HEK293 (cell line): ENCODE measurements at regions not wholly inside any gene's neighbourhood (a gene's known extent, or its start where the extent isn't known, plus 50 kb on each side); places are given as distances from the start of the nearest gene placed in this dataset.

Experiments used
- CTCF ChIA-PET: fragments of 350-600 bp; formaldehyde crosslinking; extraction: SDS; loops from one replicate; lab custom pipeline; 2021; ENCODE audit warnings: antibody characterized with exemption; lab: Yijun Ruan, JAX
- POLR2A ChIA-PET: fragments of 300-600 bp; formaldehyde crosslinking; extraction: SDS; loops from one replicate; lab custom pipeline; 2020; ENCODE audit warnings: antibody characterized with exemption, inconsistent platforms; lab: Yijun Ruan, JAX
- H3K27ac ChIP-seq: fragments of 200-500 bp; sonication (Bioruptor generic); 2 replicates; pipeline ENCODE4 v1.5.1; 2014; ENCODE audit warnings: low read depth, low read length, control low read depth, inconsistent platforms; ENCODE audit errors: extremely low read depth
- H3K36me3 ChIP-seq, 2 experiments: fragments of 200-500 bp in 1 of 2; sonication (Bioruptor generic) in 1 of 2; 1 replicate in 1 of 2; 2 replicates in 1 of 2; pipeline ENCODE4 v1.5.1; 2014 to 2017; ENCODE audit warnings: inconsistent platforms in 2 of 2, low read length in 2 of 2; ENCODE audit not compliant: control insufficient read depth in 2 of 2, insufficient read depth in 1 of 2
- H3K4me1 ChIP-seq: fragments of 200-500 bp; sonication (Bioruptor generic); 2 replicates; pipeline ENCODE4 v1.5.1; 2014; ENCODE audit warnings: mild to moderate bottlenecking, low read length, inconsistent platforms; ENCODE audit not compliant: control insufficient read depth, insufficient read depth
- H3K4me3 ChIP-seq: 2 replicates; pipeline ENCODE4 v1.5.1; 2011; ENCODE audit warnings: low read depth, mild to moderate bottlenecking, control low read depth, low read length, moderate library complexity
- H3K9me3 ChIP-seq: fragments of 200-500 bp; sonication (Bioruptor generic); 2 replicates; pipeline ENCODE4 v1.5.1; 2014; ENCODE audit warnings: low read depth, low read length, inconsistent platforms; ENCODE audit not compliant: control insufficient read depth, insufficient read depth
- GLI2 ChIP-seq: fragments of 450-650 bp; formaldehyde crosslinking; IDR thresholded peaks from 2 replicates; pipeline ENCODE4; 2017; ENCODE audit warnings: missing biosample characterization, missing genetic modification characterization, low read depth, borderline replicate concordance
- GLIS2 ChIP-seq: fragments of 450-650 bp; formaldehyde crosslinking; IDR thresholded peaks from 2 replicates; pipeline ENCODE4 v1.5.1; 2016; ENCODE audit warnings: missing biosample characterization, missing genetic modification characterization
- IKZF3 ChIP-seq: fragments of 450-650 bp; IDR thresholded peaks from 2 replicates; pipeline ENCODE4 v1.5.0; 2018; ENCODE audit warnings: missing biosample characterization, mild to moderate bottlenecking, missing genetic modification characterization, moderate library complexity
- KLF16 ChIP-seq: fragments of 450-650 bp; formaldehyde crosslinking; IDR thresholded peaks from 2 replicates; pipeline ENCODE4 v1.5.1; 2017; ENCODE audit warnings: missing biosample characterization, missing genetic modification characterization
- KLF8 ChIP-seq: fragments of 450-650 bp; formaldehyde crosslinking; IDR thresholded peaks from 2 replicates; pipeline ENCODE4 v1.5.1; 2016; ENCODE audit warnings: missing biosample characterization, missing genetic modification characterization
- OSR2 ChIP-seq: fragments of 450-650 bp; formaldehyde crosslinking; IDR thresholded peaks from 2 replicates; pipeline ENCODE4 v1.5.1; 2016; ENCODE audit warnings: missing biosample characterization, missing genetic modification characterization
- REST ChIP-seq: fragments of 450-650 bp; formaldehyde crosslinking; IDR thresholded peaks from 2 replicates; pipeline ENCODE4 v1.5.1; 2016; ENCODE audit warnings: missing biosample characterization, missing genetic modification characterization
- SP2 ChIP-seq: fragments of 450-650 bp; formaldehyde crosslinking; IDR thresholded peaks from 2 replicates; pipeline ENCODE4 v1.5.1; 2016; ENCODE audit warnings: missing biosample characterization, missing genetic modification characterization
- SP7 ChIP-seq: fragments of 450-650 bp; formaldehyde crosslinking; IDR thresholded peaks from 2 replicates; pipeline ENCODE4 v1.5.1; 2016; ENCODE audit warnings: missing biosample characterization, missing genetic modification characterization
- ZBTB48 ChIP-seq: fragments of 450-650 bp; formaldehyde crosslinking; IDR thresholded peaks from 2 replicates; pipeline ENCODE4 v1.5.1; 2016; ENCODE audit warnings: missing biosample characterization, missing genetic modification characterization
- ZNF184 ChIP-seq: fragments of 450-650 bp; IDR thresholded peaks from 2 replicates; pipeline ENCODE4 v1.5.1; 2018; ENCODE audit warnings: missing biosample characterization, mild to moderate bottlenecking, missing genetic modification characterization
- ZNF221 ChIP-seq: fragments of 450-650 bp; formaldehyde crosslinking; IDR thresholded peaks from 2 replicates; pipeline ENCODE4 v1.5.1; 2017; ENCODE audit warnings: missing biosample characterization, missing genetic modification characterization, borderline replicate concordance
- ZNF341 ChIP-seq: fragments of 450-650 bp; formaldehyde crosslinking; IDR thresholded peaks from 2 replicates; pipeline ENCODE4; 2016; ENCODE audit warnings: low read depth, missing biosample characterization, missing genetic modification characterization
- ZNF37A ChIP-seq: fragments of 450-650 bp; IDR thresholded peaks from 2 replicates; pipeline ENCODE4 v1.5.1; 2018; ENCODE audit warnings: missing biosample characterization, missing genetic modification characterization
- ZNF404 ChIP-seq: fragments of 450-650 bp; formaldehyde crosslinking; IDR thresholded peaks from 2 replicates; pipeline ENCODE4 v1.5.1; 2017; ENCODE audit warnings: missing biosample characterization, missing genetic modification characterization
- ZNF513 ChIP-seq: fragments of 450-650 bp; IDR thresholded peaks from 2 replicates; pipeline ENCODE4 v1.5.1; 2018; ENCODE audit warnings: missing biosample characterization, missing genetic modification characterization
- ZNF558 ChIP-seq: fragments of 450-650 bp; formaldehyde crosslinking; IDR thresholded peaks from 2 replicates; pipeline ENCODE4 v1.5.1; 2016; ENCODE audit warnings: missing biosample characterization, missing genetic modification characterization
- ZNF600 ChIP-seq: fragments of 450-650 bp; formaldehyde crosslinking; IDR thresholded peaks from 2 replicates; pipeline ENCODE4 v1.5.1; 2016; ENCODE audit warnings: missing biosample characterization, missing genetic modification characterization
- ZNF624 ChIP-seq: fragments of 450-650 bp; formaldehyde crosslinking; IDR thresholded peaks from 2 replicates; pipeline ENCODE4 v1.5.1; 2017; ENCODE audit warnings: missing biosample characterization, missing genetic modification characterization
- ZNF660 ChIP-seq: fragments of 450-650 bp; IDR thresholded peaks from 2 replicates; pipeline ENCODE4 v1.5.1; 2018; ENCODE audit warnings: missing biosample characterization, mild to moderate bottlenecking, missing genetic modification characterization
- ZNF777 ChIP-seq: fragments of 450-650 bp; formaldehyde crosslinking; IDR thresholded peaks from 2 replicates; pipeline ENCODE4 v1.5.1; 2017; ENCODE audit warnings: missing biosample characterization, missing genetic modification characterization, borderline replicate concordance
- ZNF843 ChIP-seq: fragments of 450-650 bp; formaldehyde crosslinking; IDR thresholded peaks from 2 replicates; pipeline ENCODE4 v1.5.1; 2016; ENCODE audit warnings: missing biosample characterization, missing genetic modification characterization
- ZSCAN30 ChIP-seq: fragments of 450-650 bp; IDR thresholded peaks from 2 replicates; pipeline ENCODE4 v1.5.1; 2018; ENCODE audit warnings: missing biosample characterization, mild to moderate bottlenecking, missing genetic modification characterization, moderate library complexity
- ZXDB ChIP-seq: fragments of 450-650 bp; formaldehyde crosslinking; IDR thresholded peaks from 2 replicates; pipeline ENCODE4 v1.5.1; 2016; ENCODE audit warnings: missing biosample characterization, missing genetic modification characterization
- TF ChIP-seq, protein P1 (sequence below): fragments of 450-650 bp; formaldehyde crosslinking; IDR thresholded peaks from 2 replicates; pipeline ENCODE4 v1.5.1; 2017; ENCODE audit warnings: missing biosample characterization, missing genetic modification characterization
- TF ChIP-seq, protein P2 (sequence below): IDR thresholded peaks from 2 replicates; pipeline ENCODE4 v1.6.1; 2011; ENCODE audit warnings: mild to moderate bottlenecking, low read depth, low read length, borderline replicate concordance

DNA sequence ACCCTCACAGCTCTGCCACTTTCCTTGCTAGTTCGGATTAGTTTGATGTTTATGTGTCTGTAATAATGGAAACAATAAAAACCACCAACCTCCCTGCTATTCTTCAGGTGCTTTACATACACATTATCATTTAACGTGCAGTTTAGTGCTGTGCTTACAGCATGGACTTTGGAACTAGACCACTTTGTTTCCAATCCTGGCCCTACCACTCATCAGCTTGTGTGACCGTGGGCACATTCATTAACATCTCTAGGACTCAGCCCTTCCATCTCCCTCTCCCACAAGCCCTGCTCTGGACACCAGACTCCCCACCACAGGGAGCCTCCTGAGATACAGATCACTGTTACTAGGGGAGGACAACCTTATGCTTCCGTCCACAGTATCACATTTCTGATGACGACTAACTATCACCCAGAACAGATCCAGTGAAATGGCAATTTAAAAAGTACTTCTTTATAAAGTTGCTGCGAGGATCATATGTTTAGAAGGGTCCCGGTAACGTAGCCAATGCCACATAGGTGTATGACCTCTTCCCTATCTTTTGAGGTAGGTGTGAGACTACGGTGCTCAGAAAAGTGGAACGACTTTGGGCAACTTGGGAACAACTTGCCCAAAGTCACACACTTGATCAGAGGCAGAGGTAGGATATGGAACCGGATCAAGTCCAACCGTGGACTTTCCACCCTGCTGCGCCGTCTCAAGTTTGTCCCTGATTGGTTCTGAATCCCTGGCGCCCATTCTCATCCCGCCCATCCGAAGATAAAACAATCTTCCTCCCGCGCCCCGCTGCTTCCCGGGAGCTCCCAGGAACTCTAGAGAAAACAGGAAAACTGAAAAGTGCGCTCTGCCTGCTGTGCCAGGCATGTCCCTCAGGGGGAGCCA is 132.4 kb upstream of the NIPBL start (continued):
- TF ChIP-seq ZSCAN30 (tag by site-specific recombination) (no peak), KLF16 (tag by site-specific recombination) (no peak), GLI2 (no peak), ZNF843 (tag by site-specific recombination) (peak; percentile 29; the same call in 1 of the 2 replicates), ZNF37A (no peak), OSR2 (tag by site-specific recombination) (no peak), IKZF3 (peak; percentile 99), ZNF184 (tag by site-specific recombination) (no peak), ZNF624 (tag by site-specific recombination) (no peak), ZNF558 (tag by site-specific recombination) (0 out of 2 replicates have a peak, but pooled peaks have one; percentile 19), SP2 (tag by site-specific recombination) (peak; percentile 72)
- TF ChIP-seq, protein P1, sequence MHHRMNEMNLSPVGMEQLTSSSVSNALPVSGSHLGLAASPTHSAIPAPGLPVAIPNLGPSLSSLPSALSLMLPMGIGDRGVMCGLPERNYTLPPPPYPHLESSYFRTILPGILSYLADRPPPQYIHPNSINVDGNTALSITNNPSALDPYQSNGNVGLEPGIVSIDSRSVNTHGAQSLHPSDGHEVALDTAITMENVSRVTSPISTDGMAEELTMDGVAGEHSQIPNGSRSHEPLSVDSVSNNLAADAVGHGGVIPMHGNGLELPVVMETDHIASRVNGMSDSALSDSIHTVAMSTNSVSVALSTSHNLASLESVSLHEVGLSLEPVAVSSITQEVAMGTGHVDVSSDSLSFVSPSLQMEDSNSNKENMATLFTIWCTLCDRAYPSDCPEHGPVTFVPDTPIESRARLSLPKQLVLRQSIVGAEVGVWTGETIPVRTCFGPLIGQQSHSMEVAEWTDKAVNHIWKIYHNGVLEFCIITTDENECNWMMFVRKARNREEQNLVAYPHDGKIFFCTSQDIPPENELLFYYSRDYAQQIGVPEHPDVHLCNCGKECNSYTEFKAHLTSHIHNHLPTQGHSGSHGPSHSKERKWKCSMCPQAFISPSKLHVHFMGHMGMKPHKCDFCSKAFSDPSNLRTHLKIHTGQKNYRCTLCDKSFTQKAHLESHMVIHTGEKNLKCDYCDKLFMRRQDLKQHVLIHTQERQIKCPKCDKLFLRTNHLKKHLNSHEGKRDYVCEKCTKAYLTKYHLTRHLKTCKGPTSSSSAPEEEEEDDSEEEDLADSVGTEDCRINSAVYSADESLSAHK = no peak
- TF ChIP-seq, protein P2, sequence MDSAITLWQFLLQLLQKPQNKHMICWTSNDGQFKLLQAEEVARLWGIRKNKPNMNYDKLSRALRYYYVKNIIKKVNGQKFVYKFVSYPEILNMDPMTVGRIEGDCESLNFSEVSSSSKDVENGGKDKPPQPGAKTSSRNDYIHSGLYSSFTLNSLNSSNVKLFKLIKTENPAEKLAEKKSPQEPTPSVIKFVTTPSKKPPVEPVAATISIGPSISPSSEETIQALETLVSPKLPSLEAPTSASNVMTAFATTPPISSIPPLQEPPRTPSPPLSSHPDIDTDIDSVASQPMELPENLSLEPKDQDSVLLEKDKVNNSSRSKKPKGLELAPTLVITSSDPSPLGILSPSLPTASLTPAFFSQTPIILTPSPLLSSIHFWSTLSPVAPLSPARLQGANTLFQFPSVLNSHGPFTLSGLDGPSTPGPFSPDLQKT = no peak

DNA sequence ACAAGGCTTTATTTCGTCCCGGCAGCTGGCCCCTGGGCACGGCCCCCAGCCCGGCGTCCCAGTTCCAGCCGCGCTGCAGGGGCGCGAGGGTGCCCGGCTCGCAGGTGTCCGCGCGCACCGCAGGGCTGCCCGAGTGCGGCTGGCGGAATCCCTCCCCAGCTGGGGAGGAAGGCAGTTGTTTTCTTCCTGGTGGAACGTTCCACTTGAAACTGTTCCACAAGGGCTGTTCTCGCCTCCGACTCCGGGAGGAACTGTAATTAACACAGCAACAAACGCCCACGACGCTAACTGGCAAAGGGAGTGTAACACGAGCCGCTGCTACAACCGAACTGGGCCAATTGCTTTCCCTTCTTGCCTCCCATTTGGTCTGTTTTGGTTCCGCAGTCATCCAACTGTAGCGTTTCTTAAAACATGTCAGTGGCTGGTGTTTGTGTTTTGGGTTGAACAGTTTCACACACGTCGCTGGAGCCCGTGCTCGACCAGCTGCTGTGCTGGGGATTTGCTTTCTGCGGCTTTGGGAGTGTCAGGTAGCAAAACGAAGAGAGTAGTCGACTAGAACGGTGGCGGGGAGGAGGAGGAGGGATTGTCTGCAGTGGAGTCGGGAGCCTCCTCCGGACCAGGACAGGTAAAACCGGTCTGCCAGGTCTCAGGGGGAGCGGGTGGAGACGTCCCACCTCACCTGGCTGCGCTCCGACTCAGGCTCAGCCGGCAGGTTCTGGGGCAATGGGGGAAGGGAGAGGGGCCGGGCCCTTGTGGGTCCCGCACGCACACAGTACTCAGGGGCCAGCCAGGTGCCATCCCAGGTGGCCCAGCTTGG is 131.6 kb upstream of the NIPBL start:
- Histone ChIP-seq H3K27ac (peak overlapping the region; percentile 67), H3K4me3 (peak overlapping the region; percentile 65), H3K9me3 (no peaks in the 10 kb centered on the region), H3K4me1 (peaks cover 12% of the 10 kb centered on the region), H3K36me3 (no peaks in the 10 kb centered on the region)
- POLR2A ChIA-PET = interaction anchor here (0.7 to 2.1 kb wide), 10 partner anchors 9 to 266 kb away, joined by 3 to 22 read pairs (median 4); partner anchors contain the start of gene NIPBL
- CTCF ChIA-PET = interaction anchor here (0.6 to 5.2 kb wide), 22 partner anchors 8 to 261 kb away, joined by 3 to 54 read pairs (median 4); no protein-coding TSS in a partner anchor
- TF ChIP-seq ZNF404 (tag by site-specific recombination) (no peak), ZNF660 (tag by site-specific recombination) (peak; percentile 92; the same call in 1 of the 2 replicates), ZNF37A (0 out of 2 replicates have a peak, but pooled peaks have one; percentile 30), SP7 (tag by site-specific recombination) (peak; percentile 83), ZNF777 (tag by site-specific recombination) (no peak), REST (peak; percentile 15; the same call in 1 of the 2 replicates), ZNF600 (peak; percentile 74), ZXDB (tag by site-specific recombination) (peak; percentile 97), ZNF341 (peak; percentile 98), ZNF221 (tag by site-specific recombination) (no peak), KLF8 (tag by site-specific recombination) (peak; percentile 35; the same call in 1 of the 2 replicates), ZBTB48 (tag by site-specific recombination) (peak; percentile 95), ZNF513 (tag by site-specific recombination) (peak; percentile 37; the same call in 1 of the 2 replicates), GLIS2 (tag by site-specific recombination) (peak; percentile 96)
